A172 (cell line): ENCODE measurements at regions not wholly inside any gene's neighbourhood (a gene's known extent, or its start where the extent isn't known, plus 50 kb on each side); places are given as distances from the start of the nearest gene placed in this dataset.

ENCODE experiments used
- DNase-seq: peaks from one replicate; pipeline ENCODE4 v3.0.0-alpha.2; 2015; ENCODE audit warnings: low spot score

DNA sequence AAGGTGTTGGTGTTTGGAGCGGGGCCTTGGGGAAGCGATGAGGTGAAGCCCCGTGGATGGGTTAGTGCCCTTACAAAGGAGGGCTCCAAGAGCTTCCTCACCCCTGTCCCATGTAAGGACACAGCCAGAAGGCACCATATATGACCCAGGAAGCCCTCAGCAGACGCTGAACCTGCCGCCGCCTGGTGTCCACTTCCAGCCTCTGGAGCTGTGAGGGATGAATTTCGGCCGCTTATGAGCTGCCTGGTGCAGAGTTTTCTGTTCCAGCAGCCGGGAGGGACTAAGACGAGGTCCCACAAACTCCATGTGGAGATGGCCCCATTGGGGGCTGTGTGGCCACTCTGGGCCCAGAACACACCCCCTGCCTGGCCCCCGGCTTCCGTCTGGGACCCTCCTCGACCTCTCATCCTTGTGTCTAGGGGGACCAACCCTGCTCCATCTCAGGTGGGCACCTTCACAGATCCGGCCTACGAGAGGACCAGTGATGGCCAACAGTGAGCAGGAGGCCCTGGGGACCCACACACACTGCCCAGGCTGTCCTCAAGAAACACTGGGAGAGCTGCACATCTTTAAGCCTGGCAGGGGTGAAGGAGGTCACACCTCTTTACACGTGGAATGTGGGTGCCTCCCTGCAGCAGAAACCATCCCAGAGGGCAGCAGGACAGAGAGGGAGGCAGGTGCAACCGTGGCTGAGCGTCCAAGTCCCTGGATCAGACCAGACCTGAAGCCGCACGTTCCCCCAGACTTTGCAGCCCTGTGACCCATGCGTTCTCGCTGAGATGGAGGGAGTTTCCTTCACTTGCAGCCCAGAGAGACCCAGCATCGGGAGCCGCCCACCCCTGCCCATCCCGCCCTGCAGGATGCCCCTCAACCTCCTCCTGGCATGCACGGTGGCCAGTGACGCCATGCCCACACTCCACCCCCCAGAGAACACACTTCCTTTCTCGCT lies 96.1 kb downstream of the PDGFA start:
- no peak for DNase-seq

DNA sequence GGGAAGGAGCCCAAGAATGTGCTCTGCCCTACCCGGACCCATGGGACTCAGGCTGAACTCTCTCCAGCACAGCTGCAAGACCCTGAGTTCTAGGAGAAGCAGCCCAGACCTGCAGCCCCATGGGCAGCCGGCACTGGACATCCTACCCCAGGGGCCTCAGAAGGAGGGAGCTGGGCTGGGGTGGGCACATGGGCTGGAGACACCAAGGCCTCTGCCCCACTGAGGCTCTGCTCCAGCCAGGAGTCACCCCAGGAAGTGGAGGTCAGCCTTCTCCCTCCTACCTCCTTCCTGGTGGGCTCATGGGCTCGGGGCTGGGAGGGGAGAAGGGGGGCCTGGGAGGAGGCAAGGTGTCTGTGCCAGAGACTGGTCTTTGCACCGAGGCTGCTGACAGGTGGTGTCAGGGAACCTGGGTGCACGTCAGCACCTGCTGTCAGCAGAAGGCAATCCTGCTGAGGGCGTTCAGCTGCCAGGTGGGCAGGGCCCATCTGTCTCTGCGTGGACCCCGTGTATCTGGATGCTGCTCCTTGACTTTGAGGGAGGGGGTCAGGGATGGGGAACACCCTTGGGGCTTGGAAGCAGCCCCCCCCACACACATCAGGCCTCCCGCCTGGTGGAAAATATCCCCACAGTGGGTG lies 95.2 kb downstream of the PDGFA start:
- no peak for DNase-seq

DNA sequence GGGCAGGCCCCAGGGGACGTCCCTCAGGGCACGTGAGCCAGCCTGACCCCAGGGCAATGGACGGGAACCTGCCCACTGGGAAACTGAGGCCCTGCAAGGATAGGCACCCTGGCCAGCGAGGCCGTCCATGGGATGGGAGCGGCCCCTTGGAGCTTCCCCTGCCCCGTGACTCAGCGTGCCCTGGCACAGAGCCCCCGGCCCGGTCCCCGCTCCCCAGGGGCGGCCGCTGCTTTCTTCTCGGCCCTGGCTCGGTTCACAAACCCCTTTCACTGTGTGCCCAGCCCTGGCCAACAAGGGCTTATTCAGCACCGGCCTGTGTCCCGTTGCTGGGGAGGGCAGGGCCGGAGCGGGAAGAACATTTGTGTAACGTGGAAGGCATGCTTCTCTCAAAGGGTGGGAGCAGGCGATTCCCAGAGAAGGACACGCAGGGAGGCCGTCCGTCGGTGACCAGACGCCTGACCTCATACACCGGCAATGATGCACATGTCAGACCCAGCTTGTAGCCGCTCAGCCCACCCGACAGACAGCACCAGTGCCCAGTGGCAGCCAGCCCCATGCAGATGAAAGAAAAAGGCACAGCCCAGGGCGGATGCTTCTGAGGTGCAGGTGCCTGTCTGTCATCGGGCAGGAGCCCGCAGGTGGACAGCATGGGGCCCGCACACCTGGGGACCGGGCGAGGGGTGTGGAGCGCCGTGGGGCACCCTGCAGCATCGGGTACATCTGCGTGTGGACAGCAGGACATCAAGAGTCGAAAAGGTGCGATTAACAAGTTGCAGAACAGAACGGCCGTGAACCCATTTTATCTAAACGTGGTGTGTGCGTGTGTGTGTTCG lies 94.5 kb downstream of the PDGFA start:
- DNase-seq, result no peak

DNA sequence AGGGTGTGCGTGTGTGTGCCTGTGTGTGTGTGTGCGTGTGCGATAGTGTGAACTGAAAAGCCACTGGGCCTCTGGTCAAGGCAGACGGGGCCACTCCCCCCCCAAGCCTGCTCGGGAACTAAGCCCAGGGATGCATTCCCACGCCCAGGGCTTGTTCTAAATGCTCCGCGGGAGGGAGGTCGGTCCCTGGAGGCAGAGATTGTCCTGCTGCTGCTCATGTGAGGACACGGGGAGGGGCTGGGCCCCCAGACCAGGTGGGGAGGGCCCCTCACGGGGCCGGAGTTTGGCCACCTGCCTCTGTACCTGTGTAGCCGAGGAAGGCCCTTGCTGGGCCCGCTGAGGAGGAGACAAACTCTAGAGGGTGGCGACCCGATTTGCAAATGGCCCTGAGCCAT lies 93.9 kb downstream of the PDGFA start:
- no peak for DNase-seq

DNA sequence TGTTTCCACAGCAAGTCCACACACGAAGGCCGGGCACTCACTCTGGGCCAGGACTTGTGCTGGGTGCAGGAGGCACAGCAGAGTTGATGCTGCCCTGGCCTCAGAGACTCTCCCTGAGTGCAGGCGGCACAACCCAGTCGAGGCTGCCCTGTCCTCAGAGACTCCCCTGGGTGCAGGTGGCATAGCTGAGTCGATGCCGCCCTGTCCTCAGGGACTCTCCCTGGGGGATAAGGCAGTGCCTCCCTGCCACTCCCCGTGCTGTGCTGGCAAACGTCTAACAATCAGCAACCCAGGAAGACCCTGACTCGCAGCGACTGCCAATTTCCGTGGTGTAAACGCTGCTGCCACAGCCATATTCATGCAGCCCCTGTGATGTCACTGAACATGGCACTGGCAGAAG lies 93.1 kb downstream of the PDGFA start:
- DNase-seq, result no peak

DNA sequence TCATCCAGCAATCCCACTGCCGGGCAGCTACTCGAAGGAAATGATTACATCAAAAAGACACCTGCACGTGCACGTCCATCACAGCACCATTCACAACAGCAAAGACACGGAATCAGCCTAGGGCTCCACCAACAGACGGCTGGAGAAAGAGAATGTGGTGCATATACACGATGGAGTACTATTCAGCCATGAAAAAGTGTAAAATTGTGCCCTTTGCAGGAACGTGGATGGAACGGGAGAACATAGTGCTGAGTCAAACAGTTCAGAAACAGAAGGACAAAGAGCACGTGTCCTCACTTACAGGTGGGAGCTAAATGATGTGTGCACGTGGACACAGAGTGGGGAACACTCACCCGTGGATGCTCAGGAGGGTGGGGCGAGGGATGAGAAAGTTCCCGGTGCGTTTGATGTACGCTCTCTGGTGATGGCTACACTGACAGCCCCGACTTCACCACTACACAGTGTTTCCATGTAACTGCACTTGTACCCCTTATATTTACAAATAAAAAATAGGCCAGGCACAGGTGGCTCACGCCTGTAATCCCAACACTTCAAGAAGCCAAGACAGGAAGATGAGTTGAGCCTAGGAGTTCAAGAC lies 92.0 kb downstream of the PDGFA start:
- no peak for DNase-seq

DNA sequence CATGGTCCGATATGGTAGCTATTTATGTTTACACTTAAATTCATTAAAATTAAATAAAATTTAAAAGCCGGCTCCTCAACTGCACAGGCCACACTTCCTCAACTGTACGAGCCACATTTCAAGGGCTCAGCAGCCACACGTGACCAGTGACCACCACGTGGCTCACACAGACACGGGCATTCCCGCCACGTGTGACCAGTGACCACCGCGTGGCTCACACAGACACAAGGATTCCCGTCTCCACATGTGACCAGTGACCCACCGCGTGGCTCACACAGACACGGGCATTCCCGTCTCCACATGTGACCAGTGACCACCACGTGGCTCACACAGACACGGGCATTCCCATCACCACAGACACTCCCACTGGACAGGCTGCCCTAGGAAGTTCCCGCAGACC lies 91.3 kb downstream of the PDGFA start:
- DNase-seq, result no peak

DNA sequence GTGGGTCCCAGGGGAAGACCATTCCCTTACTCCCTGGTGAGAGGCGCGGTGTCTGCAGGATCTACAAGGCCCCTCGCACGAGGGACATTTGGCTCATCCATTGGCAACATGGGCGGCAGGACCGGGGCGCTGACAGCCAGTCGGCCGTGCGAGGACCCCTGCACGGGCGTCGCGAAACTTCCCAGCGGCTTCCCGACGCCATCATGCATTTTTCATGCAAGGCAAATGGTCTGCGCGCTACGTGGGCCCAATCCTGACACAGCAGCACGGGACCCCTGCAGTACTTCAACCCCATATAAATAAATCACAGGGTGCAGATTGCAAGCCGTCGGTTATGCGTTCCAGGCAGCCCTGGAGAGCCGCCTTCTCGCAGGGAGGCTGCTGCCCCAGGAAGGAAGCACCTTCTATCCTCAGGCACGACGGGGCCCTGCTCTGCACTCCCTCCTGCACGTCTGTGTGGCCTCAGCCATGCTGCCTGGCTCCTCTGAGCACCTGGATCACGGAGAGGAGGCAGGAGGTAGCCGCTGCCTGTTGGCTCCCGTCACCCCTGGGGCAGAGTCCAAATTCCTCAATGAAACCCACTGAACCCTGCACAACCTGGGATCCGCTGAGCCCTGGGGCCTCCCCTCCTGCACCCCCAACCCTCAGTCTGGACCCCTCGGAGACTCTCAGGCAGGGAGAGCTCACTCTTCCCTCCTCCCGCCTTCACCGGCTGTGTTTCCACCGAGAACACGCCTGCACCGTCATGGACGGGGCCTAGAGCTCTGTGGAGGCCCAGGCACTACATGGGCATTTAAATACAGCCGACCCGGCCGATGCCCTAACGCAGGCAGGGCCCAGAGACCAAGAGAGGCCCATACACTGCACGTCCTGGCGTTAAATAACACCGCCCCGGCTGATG lies 90.5 kb downstream of the PDGFA start:
- no peak for DNase-seq

DNA sequence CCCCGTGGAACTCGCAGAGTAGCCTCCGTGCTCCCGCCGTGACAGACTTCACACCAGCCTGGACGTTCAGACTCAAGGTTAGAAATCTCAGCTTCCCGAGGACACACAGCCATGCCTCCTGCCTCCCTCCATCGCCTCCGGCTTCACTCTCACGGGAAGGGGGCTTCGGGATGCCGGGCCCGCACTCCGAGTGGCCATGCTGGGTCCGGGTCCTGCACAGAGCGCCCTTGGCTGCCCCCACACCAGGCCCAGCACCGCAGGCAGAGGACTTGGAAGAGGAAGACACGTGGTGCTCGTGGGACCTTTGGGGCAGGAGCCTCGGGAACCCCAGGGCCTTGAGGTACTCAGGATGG lies 89.8 kb downstream of the PDGFA start:
- no peak for DNase-seq

DNA sequence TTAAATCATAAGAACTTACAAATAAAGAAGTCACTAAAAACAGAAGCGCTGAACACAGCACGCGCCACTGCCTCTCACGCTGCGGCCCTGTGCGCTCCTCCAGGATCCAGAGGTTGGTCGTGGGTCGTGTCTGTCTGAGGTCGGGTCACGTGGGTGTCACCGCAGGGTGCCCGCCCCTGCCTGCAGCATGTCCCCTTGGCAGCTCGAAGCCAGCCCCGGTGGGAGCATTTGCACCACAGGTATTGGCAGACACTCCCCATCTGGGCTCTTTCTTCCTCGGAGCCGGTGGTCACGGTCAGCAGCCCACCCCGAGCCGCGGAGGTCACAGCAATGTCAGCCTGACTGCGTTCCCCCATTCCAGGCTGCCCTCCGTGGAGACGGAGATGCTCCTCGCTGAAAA lies 88.6 kb downstream of the PDGFA start:
- no peak for DNase-seq

DNA sequence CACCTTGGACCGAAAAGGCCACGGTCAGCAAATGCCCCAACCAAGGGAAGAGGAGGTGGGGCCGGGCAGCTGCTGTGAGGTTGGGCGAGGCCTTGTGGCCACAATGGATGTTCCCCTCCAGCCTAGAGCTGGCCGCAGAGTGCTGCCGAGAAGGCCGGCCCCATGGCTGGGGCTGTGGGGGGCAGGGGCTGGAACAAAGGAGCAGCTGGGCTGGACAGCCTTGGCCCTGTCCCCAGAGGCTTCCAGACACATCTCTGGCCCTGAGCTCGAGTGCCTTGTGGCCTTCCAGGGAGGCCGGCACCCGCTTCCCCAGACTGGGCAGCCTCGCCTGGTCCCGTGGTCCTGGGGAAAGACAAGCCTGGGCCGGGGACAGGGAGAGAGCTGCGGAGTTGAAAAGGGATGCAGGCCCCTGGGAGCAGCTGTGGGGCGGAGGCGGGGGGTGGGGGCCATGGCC lies 88.0 kb downstream of the PDGFA start:
- DNase-seq, result no peak

DNA sequence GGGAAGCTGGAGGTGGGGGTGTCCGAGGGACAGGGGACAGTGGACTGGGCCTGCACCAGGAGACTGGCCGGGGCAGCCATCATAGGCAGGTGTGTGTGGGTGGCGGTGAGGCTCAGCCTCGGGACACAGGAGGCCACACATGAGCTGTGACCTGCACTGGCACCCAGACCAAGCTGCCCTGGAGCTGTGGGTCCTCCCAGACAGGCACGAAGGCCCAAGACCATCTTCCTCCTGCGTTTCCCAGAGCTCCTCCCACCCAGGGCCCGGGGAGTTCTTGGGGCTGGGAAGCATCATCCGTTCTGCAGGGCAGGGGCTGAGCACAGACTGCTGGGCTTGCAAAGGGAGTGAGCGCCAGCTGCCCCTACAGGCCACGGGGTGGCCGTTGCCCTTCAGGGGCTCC lies 87.4 kb downstream of the PDGFA start:
- DNase-seq, result no peak

DNA sequence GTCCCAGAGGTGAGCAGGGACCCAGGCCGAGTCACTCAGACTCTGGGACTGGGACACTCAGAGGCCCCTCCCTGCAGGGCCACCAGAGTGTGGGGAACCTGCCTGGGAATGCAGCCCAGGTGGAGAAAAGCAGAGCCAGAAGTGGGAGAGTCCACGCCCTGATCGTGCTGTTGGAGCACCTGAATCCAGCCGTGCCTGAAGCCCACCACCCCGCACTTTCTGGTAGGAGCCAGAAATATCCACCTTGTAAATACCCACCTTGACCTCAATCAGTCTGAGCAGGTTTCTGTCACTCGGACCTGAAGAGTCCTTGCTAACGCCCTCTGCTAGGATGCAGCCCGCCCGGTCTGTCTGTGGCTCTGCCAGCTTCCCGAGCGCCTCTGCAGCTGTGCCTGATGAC lies 86.7 kb downstream of the PDGFA start:
- no peak for DNase-seq

DNA sequence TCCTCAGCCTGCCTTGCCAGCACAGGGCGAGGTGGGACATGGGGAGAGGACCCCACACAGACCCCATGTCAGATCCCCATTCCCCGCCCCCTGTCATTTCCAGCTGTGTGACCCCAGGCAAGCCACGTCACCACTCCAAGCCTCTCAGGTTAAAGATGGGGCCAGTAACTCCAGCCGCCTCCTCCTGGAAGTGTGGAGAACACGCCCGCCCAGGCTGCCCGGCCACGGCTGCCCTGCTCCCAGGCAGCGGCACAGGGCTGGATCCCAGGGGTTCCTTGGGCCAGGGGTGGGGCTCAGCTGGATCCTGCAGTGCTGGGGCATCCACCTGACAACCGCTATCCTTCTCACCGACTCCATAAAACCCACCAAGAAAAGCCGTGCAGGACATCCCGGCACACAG lies 86.1 kb downstream of the PDGFA start:
- no peak for DNase-seq

DNA sequence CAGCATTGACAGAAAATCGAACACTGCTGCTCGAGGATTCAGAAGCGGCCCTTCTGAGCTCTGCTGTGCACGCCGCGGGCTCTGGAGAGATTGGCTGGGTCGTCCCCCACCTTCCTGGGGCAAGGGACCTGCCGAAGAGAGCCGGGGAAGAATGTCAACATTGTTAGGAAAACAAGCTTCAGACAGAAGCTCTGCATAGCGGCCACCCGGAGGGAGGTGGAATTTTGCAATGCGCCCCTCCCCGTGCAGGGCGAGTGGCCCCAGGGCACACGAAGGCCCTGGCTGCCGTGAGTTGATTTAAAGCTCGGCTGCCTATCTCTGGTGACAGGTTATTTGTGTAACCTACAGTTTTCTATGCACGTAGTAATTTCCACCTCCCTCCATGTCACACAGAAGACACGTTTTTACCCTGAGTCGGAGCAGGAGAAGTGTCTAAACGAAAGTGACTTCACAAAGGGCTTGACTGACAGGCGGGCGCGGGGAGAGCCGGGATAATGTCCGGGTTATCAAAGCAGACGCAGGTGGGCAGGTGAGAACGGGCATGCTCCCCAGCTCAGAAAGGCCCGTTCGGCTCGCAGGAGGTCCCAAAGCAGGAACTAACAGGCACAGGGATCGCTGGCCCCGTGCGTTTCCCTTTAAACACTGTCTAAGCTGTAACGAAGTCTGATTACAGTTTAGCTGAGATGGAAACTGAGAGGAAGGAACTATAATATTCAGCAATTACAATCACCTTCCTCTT lies 84.6 kb downstream of the PDGFA start:
- DNase-seq, result no peak

DNA sequence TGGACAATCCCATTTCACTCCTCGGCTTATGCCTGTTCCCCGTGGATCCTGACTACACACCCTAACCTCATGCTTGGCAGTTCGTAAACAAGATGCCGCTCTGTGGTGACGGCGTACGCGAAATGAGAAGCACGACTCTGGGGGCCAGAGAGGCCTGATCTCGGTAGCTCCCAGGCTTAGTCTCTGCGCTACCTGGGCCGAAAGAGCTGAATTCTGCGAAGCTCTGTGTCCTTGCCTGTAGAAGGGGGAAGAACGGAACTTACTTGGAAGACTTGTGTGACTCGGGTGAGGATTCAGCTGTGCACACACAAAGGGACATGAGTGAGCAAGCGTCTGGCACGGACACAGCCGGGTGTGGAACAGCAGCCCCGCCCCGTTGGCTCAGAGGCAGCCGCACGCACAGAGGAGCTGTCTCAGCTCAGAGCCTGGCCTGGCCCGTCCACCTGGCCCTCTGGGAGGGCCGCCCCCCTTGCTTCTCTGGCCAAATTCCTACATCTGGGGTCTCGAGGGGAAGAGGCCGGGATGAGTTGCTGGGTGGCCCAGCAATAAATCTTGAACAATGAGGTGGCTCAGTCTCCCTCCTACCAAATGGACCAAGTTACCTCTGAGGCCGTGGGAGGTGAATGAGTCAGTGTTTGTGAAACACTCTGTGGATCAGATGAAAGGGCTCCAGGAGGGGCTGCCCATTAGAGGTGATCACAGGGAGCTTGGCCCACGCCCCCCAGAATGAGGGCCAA lies 83.8 kb downstream of the PDGFA start:
- peak; percentile 53 for DNase-seq

DNA sequence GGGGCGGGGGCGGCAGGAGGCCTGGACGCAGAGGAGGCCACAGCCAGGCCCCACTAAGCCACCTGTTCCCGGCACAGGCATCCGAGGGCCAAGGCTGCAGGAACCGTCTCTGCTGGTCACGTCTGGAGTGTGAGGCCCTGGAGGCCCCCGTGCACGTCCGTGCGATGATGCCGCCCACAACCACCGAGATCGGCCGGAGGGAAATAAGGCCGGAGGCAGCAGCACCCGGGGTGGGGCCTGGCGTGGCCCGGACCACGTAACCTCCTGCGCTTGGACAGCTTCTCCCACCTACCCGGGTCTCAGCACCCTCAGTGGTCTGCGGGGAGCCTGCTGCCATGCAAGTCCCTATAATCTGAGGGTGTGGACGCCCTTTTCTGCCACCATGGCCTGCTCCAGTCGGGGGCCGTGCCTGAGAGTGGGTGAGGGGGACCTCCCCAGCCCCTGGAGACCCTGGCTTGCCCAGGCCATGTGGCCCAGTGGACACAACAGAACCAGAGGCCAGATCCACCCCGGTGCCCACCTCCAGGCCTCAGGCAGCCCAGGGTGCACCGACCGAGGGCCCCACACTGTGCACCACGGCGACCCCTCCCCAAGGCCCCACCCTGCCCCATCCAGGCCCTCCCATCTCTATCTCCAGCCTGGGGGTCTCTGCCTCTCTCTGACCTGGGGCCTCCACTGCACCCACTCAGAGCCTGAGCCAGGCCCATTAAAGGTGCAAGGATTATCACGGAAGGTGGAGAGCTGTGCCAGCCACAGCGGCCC lies 83.1 kb downstream of the PDGFA start:
- no peak for DNase-seq

DNA sequence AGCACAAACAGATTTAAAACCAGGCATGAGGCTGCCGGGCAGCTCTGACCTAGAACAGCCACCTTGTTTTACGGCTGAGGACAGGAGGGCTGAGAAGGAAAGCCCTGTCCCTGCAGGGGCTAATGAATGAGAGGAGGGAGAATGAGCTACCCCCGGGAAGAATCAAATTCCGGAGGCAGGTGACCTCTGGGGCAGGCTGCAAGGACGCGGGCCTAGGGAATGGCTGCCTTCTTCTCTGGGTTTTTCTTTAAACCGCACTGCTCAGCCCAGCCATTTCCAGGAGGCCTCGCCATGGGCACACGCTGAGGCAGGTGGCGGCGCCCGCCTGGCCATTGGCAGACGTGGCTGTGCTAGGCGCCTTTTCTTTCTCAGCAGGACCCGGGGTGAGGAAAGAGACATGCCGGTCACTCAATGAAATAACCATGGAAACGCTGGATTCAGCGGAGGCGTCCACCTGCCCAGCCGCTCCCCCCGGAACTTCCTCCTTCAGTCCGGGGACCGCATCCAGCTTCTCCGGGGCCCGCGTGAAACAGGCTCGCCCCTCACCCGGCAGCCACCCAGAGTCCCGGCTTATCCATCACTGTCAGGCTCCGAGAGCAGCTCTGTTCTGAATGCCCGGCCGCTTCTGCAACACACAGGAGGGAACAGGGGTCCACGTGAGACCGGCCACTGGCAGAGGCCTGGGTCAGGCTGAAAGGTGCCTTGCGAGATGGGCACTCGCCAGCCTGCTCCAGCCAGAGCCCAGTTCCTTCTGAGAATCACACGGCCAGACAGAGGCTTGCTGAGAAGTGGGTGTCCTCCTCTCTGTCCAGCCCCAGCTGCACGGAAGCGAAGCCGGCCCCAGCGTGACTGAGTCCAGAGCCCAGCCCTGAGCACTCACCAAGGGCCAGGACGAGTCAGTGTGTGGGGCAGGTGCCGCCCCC lies 82.1 kb downstream of the PDGFA start:
- no peak for DNase-seq
